Epithelial cell of proximal tubule (primary cell): ENCODE measurements at regions not wholly inside any gene's neighbourhood (a gene's known extent, or its start where the extent isn't known, plus 50 kb on each side); places are given as distances from the start of the nearest gene placed in this dataset.

ENCODE experiments used
- DNase-seq: peaks from one replicate; pipeline ENCODE4 v3.0.0-alpha.2; 2011; ENCODE audit warnings: low read depth
- H3K4me3 ChIP-seq: 2 replicates; pipeline ENCODE4 v1.5.1; 2011; ENCODE audit warnings: low read depth, mild to moderate bottlenecking, low read length
- CTCF ChIP-seq: conservative IDR thresholded peaks from 2 replicates; pipeline ENCODE4 v1.5.1; 2012; ENCODE audit warnings: low read depth, mild to moderate bottlenecking, low read length

GRCh38 chr16:49000594-49000993, 281.0 kb downstream of the CBLN1 start:
- no peak for DNase-seq
- no peak overlapping the region for H3K4me3 ChIP-seq
- peak; percentile 55 for TF ChIP-seq CTCF

GRCh38 chr16:48999508-48999907, 282.1 kb downstream of the CBLN1 start:
- no peak for TF ChIP-seq CTCF
- H3K4me3 ChIP-seq = no peak overlapping the region
- DNase-seq = no peak

GRCh38 chr16:48999044-48999443, 282.6 kb downstream of the CBLN1 start:
- TF ChIP-seq CTCF = no peak

GRCh38 chr16:48997946-48998345, 283.7 kb downstream of the CBLN1 start:
- DNase-seq = no peak
- H3K4me3 ChIP-seq = no peak overlapping the region
- no peak for TF ChIP-seq CTCF

More at GRCh38 chr16:48999044-48999443, 282.6 kb downstream of the CBLN1 start:
- DNase-seq = no peak
- no peak overlapping the region for H3K4me3 ChIP-seq

GRCh38 chr16:48997081-48997615, 284.5 kb downstream of the CBLN1 start:
- no peak for DNase-seq
- TF ChIP-seq CTCF = no peak
- H3K4me3 ChIP-seq = no peak overlapping the region

- no peak for DNase-seq
- no peak for TF ChIP-seq CTCF
- no peak overlapping the region for H3K4me3 ChIP-seq
These were observed 303.1 kb downstream of the CBLN1 start for GRCh38 chr16:48978501-48978900.

GRCh38 chr16:48972236-48972635, 309.4 kb downstream of the CBLN1 start:
- no peak overlapping the region for H3K4me3 ChIP-seq
- no peak for DNase-seq
- no peak for TF ChIP-seq CTCF
